ENCODE measurements at regions not wholly inside any gene's neighbourhood (a gene's known extent, or its start where the extent isn't known, plus 50 kb on each side); places are given as distances from the start of the nearest gene placed in this dataset.

GRCh38 chr13:24012648-24013047, 115.3 kb upstream of the C1QTNF9B start:
- DNase-seq, result no peak

DNA sequence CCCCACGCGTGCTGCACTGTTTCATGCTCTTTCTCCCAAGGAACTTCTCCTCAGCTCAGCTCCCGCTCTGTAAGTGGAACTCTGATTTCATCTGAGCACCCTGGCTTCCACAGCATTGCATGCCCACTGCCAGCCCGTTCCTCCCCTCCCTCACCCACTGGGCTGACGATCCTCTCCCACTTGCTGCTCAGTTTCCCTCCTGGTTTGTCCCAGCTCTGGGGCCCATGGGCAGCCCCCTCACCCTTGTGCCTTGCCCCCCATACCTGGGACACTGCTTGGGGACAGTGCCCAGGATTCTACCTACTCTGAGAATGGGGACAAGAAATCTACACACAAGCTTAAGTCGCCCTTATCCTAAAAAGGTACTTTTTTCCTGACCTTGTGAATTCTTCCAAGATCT, 115.9 kb upstream of the C1QTNF9B start:
- DNase-seq, result no peak

DNA sequence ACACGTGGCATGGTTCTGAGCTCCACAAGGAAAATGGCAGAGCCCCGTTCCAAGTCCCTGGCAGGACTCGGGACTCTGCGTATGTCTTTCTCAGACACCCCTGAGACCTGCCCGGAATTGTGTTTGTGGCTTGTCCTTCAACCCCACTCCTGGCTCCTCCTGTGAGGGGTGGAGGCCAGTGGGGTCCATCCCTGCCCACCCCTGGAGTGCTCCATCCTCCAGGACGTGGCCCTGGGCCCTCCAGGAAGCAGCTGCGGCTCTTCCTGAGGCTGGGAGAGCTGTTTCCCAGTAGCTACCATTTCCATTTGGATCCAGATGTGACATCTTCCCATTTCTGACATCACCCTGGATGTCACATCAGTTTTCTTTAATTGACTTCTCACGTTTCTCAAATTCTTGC, 118.7 kb upstream of the C1QTNF9B start:
- DNase-seq, result no peak

GRCh38 chr13:24022568-24022967, 125.3 kb upstream of the C1QTNF9B start:
- no peak for DNase-seq

DNA sequence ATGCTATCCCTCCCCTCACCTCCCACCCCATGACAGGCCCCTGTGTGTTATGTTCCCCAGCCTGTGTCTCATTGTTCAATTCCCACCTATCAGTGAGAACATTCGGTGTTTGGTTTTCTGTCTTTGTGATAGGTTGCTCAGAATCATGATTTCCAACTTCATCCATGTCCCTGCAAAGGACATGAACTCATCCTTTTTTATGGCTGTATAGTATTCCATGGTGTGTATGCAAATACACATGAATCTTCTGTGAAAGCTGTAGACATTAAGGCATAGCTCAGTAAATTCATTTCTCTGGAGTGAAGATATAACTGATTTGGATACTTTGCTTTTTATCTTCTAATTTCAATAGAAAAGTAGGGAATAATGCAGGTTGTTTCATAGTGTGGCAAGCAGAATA, 125.8 kb upstream of the C1QTNF9B start:
- DNase-seq, result no peak

- no peak for DNase-seq
Observed at GRCh38 chr13:24027494-24027893, 130.2 kb upstream of the C1QTNF9B start.

DNA sequence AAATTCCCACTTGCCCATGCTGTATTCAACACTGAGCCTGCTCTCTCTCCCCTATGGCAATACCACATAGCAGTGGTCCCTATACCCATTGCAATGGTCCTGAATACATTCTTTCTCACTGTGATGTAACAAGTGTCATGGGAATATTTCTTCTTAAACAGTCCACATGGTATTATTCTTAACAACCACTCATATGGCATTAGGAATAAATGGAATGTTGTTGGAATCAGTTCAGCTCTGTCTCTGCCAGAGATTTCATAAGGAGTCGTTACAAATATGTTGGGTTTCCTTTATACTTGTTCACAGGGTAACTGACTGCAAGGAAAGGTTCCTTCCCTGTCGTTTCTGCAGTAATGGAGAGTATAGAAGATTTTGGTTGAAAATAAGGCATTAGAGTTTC, 128.3 kb upstream of the SPATA13 start:
- no peak for DNase-seq

GRCh38 chr13:24032674-24033073, 127.8 kb upstream of the SPATA13 start:
- DNase-seq, result no peak

DNA sequence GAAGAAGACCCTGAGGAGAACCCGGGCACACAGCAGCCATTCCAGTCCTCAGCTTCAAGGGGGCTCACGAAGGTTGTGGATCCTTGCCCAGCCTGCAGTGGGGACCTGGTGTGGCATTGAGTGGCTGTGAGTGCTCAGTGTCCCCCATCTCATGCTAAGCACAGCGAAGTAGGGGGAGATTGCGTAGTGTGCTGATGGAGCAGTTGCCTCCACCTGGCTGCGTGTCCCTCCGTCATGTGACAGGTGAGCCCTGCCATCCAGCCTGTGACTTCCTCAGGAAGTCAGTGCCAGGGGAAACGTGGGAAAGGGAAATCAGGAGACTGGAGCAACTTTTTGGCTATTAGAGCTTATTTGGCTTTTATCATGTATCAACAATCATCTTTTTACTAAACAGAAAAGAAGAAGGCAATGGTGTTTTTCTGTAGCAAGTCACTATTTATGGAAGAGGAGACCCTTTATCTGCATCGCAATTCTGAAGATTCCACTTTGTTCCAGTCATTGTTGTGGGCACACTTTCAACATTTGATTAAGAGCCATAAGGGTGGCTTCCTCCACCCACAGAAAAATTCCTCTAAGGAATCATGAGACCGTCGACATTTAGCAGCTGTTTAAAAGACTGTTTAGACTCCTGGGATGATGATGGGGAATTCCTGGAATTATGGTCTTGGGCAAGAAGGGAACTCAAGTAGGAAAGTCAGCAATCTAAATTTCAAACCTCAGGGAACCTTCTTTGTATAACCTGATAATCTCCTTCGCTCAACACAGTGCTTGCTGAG, 126.8 kb upstream of the SPATA13 start:
- DNase-seq, result no peak

DNA sequence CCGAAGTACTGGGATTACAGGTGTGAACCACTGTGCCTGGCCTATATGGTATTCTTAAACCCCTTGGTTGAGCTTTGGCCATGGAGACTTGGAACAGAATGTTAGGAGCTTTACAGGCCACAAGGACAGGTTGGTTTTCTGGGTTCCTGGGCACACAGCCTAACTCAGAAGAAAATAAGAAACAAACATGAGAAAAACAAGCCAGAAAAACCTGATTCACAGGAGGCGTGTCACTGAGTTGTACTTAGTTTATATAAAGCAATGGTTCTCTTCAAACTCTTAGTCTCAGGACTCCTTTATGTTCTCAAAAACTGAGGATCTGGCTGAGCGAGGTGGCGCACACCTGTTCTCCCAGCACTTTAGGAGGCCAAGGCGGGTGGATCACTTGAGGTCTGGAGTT, 125.1 kb upstream of the SPATA13 start:
- DNase-seq, result no peak

- no peak for DNase-seq
Observed at GRCh38 chr13:24036115-24036514, 124.4 kb upstream of the SPATA13 start.

DNA sequence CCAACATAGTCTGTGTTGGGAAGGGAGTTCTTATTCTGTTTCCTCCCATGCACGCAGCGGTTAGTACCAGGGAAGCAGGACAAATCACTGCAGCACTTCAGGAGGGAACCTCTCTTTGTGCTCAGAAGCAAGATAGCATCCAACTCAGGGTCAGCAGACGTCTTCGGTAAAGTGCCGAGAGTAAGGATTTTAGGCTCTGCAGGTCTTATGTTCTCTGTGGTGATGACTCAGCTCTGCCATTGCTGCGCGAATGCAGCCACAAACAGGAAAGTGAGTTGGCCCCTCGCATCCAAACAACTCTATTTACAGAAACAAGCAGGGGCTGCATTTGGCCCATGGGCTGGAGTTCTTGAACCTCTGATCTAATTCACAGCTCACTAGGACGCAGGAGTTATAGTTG, 122.1 kb upstream of the SPATA13 start:
- DNase-seq, result no peak

- DNase-seq, result no peak
Observed at GRCh38 chr13:24038841-24039330, 121.6 kb upstream of the SPATA13 start.

DNA sequence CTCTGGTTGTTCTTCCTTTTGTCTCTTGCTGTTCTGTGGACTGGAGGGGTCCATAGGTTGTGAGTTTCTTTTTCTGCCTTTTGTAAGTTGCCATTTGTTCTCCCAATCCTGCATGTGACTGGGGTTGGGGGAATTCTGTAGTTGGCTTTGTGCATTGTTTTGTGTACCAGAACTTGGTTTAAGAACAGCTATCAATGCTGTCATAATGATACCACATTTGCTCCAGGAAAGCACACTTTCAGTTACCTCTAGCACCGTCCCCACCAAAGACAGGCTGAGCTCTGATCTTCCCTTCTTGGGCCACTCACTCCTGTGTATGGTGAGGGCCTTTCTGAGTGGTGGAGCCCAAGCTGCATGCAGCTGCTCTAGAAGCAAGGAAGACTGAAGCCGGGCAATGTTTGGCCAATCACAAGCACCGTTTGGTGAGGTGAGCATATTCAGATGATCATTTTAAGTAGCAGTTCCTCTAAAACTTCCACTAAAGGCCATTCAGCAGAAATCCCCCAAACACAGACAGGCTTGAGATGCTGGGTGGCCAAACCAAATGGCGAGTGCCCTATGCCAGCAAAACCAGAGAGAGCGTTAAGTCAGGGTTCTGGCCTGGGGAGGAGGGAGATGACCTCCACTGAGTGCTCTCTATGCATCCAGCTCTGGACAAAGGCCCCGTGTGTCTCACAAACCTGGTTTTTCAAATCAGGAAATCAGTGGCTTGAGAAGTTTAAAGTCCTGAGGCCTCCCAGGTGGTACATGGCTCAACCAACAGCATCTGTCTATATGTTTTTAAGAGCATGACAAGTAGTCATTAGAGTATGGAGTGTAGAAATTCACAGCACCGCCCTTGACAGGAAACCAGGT, 120.7 kb upstream of the SPATA13 start:
- DNase-seq, result no peak

DNA sequence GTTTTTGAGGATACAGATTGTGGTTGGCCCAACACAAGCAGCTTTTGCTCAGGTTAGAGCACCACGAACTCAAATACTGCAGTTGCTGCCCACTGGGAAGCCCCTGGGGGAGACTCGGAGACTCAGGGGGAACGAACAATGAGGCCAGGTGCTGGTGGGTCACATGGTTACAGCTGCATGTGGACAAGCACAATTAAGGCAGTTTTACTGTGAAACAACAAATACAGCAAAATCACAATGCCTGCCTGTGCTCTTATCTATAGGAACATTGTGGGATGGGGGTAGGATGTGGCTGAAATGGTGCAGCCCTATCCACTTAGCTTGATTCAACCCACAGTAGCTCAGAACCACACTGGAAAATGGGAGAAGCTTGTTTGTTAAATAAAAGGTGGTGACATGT, 119.7 kb upstream of the SPATA13 start:
- no peak for DNase-seq

- DNase-seq, result no peak
Observed at GRCh38 chr13:24041651-24042225, 118.8 kb upstream of the SPATA13 start.

DNA sequence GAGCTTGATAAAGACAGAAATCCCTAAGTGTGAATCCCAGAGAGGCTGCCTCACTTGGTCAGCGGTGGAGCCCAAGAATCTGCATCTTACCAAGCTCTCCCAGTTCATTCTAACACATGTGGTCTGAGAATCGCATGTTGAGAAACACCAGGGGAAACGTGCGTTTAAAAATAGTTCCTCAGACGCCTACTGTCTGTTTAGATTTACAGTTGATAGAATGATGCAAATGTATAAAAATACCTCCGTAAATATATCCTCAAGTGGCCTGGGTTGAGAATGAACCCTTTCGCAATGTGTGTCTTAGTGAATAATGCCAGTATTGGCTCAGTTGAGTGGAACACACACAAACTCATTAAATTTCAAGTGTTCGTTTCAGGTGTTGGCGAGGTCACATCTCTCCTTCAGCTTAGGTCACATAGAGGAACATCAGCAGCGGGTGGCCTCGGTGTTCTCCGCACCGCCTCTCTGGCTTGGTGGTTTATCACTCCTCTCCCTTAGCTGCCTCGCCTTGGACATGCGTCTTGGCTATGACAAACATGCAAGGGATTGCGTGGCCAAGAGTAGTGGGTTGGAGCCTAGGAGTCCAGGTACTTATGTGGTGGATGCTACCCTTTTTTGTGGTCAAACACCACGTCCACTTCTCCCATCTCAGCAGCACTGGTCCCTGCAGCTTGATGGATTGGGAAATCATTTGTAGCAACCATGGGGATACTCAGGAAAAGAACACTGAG, 117.6 kb upstream of the SPATA13 start:
- DNase-seq, result no peak

GRCh38 chr13:24043590-24044350, 116.8 kb upstream of the SPATA13 start:
- DNase-seq, result no peak

DNA sequence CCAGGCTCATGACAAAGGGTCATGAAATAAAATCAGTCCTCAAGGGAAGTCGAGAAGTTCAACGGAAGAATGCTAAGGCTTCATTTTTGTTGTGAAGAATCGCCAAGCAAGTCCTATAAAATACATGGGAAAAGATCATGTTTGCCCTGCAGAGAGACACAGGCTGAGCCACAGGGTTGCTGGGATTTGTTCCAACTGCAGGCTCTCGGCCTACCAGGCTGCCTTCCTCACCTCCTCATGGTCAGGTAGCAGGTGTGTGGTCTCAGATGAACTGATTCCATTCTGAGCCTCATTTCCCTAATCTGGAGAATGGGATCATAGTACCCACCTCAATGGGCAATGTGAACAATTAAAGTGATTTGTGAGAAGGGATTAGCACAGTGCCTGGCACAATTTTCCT, 114.9 kb upstream of the SPATA13 start:
- no peak for DNase-seq

- no peak for DNase-seq
Observed at GRCh38 chr13:24050292-24050711, 110.2 kb upstream of the SPATA13 start.

DNA sequence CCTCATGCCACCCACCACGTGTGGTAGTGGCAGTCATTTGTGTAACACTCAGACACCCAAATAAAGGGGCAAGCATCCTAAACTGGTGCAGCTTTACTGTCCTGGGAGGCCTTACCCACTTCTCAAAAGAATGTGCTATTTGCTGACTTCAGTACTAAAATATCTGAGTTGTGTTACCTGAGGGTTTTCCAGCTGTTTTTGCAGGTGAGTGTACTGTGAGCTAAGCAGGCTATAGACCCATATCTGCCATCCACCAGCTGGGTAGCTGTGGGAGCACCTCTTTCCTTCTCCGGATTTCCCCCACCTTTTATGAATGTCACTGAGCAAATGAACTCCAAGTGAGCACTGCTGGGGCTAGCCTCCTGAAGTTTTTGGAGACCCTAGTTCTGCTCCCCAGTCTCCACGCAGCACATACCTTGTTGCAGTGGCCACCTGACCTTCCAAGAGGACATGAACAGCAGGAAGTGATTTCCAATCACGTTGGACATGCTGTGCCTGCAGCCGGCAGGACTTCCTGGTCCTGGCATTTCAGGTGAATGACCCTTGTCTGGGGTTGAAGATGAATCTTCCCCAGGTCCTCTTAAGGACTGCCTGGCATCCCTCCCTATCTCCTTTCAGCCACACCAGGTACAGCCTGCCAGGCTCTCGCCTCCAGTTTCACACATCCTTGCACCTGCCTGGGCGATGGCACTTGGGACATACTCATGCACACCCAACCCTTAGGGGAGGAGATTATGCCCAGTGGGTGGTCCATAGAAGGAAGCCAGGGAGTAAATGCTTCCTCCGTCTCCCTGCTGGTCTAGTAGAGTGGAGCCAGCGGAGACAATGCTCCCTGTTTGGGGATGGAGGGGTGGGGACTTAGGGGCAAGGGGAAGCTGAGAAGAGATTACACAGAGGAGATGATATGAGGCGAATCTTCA, 109.5 kb upstream of the SPATA13 start:
- no peak for DNase-seq
